IMR-90 (cell line): ENCODE measurements at regions not wholly inside any gene's neighbourhood (a gene's known extent, or its start where the extent isn't known, plus 50 kb on each side); places are given as distances from the start of the nearest gene placed in this dataset.

Experiments
- ATAC-seq: fragments of 200-7000 bp; cut with Tn5 transposase; 2 replicates; pipeline ENCODE4 v1.9.1; 2020; ENCODE audit warnings: low read depth, mild to moderate bottlenecking, moderate library complexity
- BruUV-seq: library from RNA; stranded (reverse); fragments of 400-500 nt; replicated peaks from 2 replicates; lab custom pipeline; 2021; lab: Mats Ljungman, UMichigan
- CTCF ChIA-PET: fragments of 300-600 bp; formaldehyde crosslinking; extraction: SDS; loops from one replicate; lab custom pipeline; 2021; ENCODE audit warnings: antibody characterized with exemption; lab: Yijun Ruan, JAX
- POLR2A ChIA-PET: fragments of 300-600 bp; sonication (Branson Sonifier 250); formaldehyde crosslinking; loops from one replicate; lab custom pipeline; 2022; ENCODE audit warnings: antibody characterized with exemption; ENCODE audit not compliant: unreplicated experiment; lab: Charles Lee
- DNase-seq: peaks from one replicate; pipeline ENCODE4 v3.0.0; 2013
- H2AFZ ChIP-seq: replicated peaks from 2 replicates; pipeline ENCODE3; 2013; ENCODE audit warnings: low read length, mild to moderate bottlenecking; ENCODE audit not compliant: poor library complexity
- H2AK5ac ChIP-seq: 2 replicates; pipeline ENCODE4 v1.6.1; 2013; ENCODE audit warnings: low read depth, low read length, inconsistent platforms
- H2AK9ac ChIP-seq: replicated peaks from 2 replicates; pipeline ENCODE3; 2013; ENCODE audit warnings: mild to moderate bottlenecking, low read depth, low read length, moderate library complexity; ENCODE audit not compliant: poor library complexity
- H2BK120ac ChIP-seq: 2 replicates; pipeline ENCODE4 v1.6.1; 2013; ENCODE audit warnings: low read depth, low read length, inconsistent platforms
- H2BK15ac ChIP-seq: 3 replicates; pipeline ENCODE4 v1.6.1; 2013; ENCODE audit warnings: low read depth, low read length, inconsistent platforms
- H2BK20ac ChIP-seq: 2 replicates; pipeline ENCODE4 v1.6.1; 2013; ENCODE audit warnings: low read depth, mild to moderate bottlenecking, inconsistent platforms, low read length, moderate library complexity
- H2BK5ac ChIP-seq: 2 replicates; pipeline ENCODE4 v1.6.1; 2013; ENCODE audit warnings: mild to moderate bottlenecking, low read depth, low read length, inconsistent platforms; ENCODE audit not compliant: poor library complexity, severe bottlenecking
- H3K14ac ChIP-seq: replicated peaks from 2 replicates; pipeline ENCODE4 v1.6.1; 2013; ENCODE audit warnings: low read depth, low read length, inconsistent platforms
- H3K18ac ChIP-seq: 2 replicates; pipeline ENCODE4 v1.6.1; 2013; ENCODE audit warnings: low read depth, low read length, control low read depth
- H3K23ac ChIP-seq: 2 replicates; pipeline ENCODE4 v1.6.1; 2013; ENCODE audit warnings: low read depth, low read length, inconsistent platforms
- H3K27ac ChIP-seq: 2 replicates; pipeline ENCODE4 v1.5.1; 2013; ENCODE audit warnings: mild to moderate bottlenecking, control low read depth, low read length; ENCODE audit not compliant: insufficient read depth
- H3K27me3 ChIP-seq: 2 replicates; pipeline ENCODE4 v1.6.1; 2013; ENCODE audit warnings: low read length; ENCODE audit not compliant: control insufficient read depth, insufficient read depth
- H3K36me3 ChIP-seq: 2 replicates; pipeline ENCODE4 v1.6.1; 2013; ENCODE audit warnings: low read length, mixed read lengths; ENCODE audit not compliant: control insufficient read depth, insufficient read depth
- H3K4ac ChIP-seq: 2 replicates; pipeline ENCODE4 v1.6.1; 2013; ENCODE audit warnings: low read depth, low read length, inconsistent platforms
- H3K4me1 ChIP-seq: 2 replicates; pipeline ENCODE4 v1.6.1; 2013; ENCODE audit warnings: low read length, mixed read lengths; ENCODE audit not compliant: control insufficient read depth, insufficient read depth
- H3K4me2 ChIP-seq: 2 replicates; pipeline ENCODE4 v1.6.1; 2013; ENCODE audit warnings: low read depth, mild to moderate bottlenecking, control low read depth, low read length, moderate library complexity
- H3K4me3 ChIP-seq: 2 replicates; pipeline ENCODE4 v1.5.1; 2013; ENCODE audit warnings: low read depth, mild to moderate bottlenecking, control low read depth, low read length, moderate library complexity; ENCODE audit not compliant: insufficient read depth
- H3K56ac ChIP-seq: 2 replicates; pipeline ENCODE4 v1.6.1; 2013; ENCODE audit warnings: low read length, inconsistent platforms; ENCODE audit not compliant: insufficient read depth; ENCODE audit errors: extremely low read depth
- H3K79me1 ChIP-seq, 2 experiments: 2 replicates each; pipeline ENCODE4 v1.6.1; 2013; ENCODE audit warnings: low read length in 2 of 2, inconsistent platforms in 1 of 2, low read depth in 1 of 2
- H3K9ac ChIP-seq: 2 replicates; pipeline ENCODE4 v1.6.1; 2013; ENCODE audit warnings: low read depth, low read length, control low read depth
- H3K9me1 ChIP-seq: 2 replicates; pipeline ENCODE4 v1.6.1; 2013; ENCODE audit warnings: low read length, inconsistent platforms; ENCODE audit not compliant: insufficient read depth
- H3K9me3 ChIP-seq: 2 replicates; pipeline ENCODE4 v1.6.1; 2013; ENCODE audit warnings: low read length; ENCODE audit not compliant: control insufficient read depth, insufficient read depth
- H4K20me1 ChIP-seq: 2 replicates; pipeline ENCODE4 v1.6.1; 2013; ENCODE audit warnings: low read length, inconsistent platforms; ENCODE audit not compliant: insufficient read depth
- H4K5ac ChIP-seq: 2 replicates; pipeline ENCODE4 v1.6.1; 2013; ENCODE audit warnings: mild to moderate bottlenecking, low read depth, low read length, control low read depth
- H4K8ac ChIP-seq, 2 experiments: 2 replicates each; pipeline ENCODE4 v1.6.1; 2013; ENCODE audit warnings: low read depth in 2 of 2, low read length in 2 of 2, control low read depth in 1 of 2, inconsistent platforms in 1 of 2
- H4K91ac ChIP-seq: 2 replicates; pipeline ENCODE4 v1.6.1; 2013; ENCODE audit warnings: low read depth, low read length, inconsistent platforms; ENCODE audit not compliant: insufficient read depth
- BHLHE40 ChIP-seq: fragments of 150-350 bp; IDR thresholded peaks from 2 replicates; pipeline ENCODE4 v1.6.1; 2016; ENCODE audit warnings: mild to moderate bottlenecking, low read depth, low read length
- CHD1 ChIP-seq: IDR thresholded peaks from 2 replicates; pipeline ENCODE4 v1.6.1; 2012; ENCODE audit warnings: low read depth, low read length, improper control_type of control experiment
- CTCF ChIP-seq: conservative IDR thresholded peaks from 2 replicates; pipeline ENCODE4 v1.5.1; 2012; ENCODE audit warnings: mild to moderate bottlenecking, low read depth, low read length, improper control_type of control experiment
- ELK1 ChIP-seq: fragments of 150-350 bp; IDR thresholded peaks from 2 replicates; pipeline ENCODE4 v1.6.1; 2016; ENCODE audit warnings: low read depth, mild to moderate bottlenecking, low read length, moderate library complexity, borderline replicate concordance
- MAFK ChIP-seq: IDR thresholded peaks from 2 replicates; pipeline ENCODE4 v1.6.1; 2012; ENCODE audit warnings: low read depth, low read length, improper control_type of control experiment
- MXI1 ChIP-seq: IDR thresholded peaks from 2 replicates; pipeline ENCODE4 v1.6.1; 2012; ENCODE audit warnings: low read depth, mild to moderate bottlenecking, low read length, moderate library complexity, borderline replicate concordance
- NFE2L2 ChIP-seq: fragments of 150-350 bp; IDR thresholded peaks from 2 replicates; pipeline ENCODE4 v1.6.1; 2016; ENCODE audit warnings: low read depth, mild to moderate bottlenecking, low read length
- POLR2A ChIP-seq: IDR thresholded peaks from 2 replicates; pipeline ENCODE4 v1.6.1; 2012; ENCODE audit warnings: mild to moderate bottlenecking, low read depth, low read length
- RAD21 ChIP-seq: IDR thresholded peaks from 2 replicates; pipeline ENCODE4 v1.6.1; 2012; ENCODE audit warnings: low read length, improper control_type of control experiment
- SMC3 ChIP-seq: fragments of 150-350 bp; IDR thresholded peaks from 2 replicates; pipeline ENCODE4 v1.6.1; 2016; ENCODE audit warnings: low read depth, mild to moderate bottlenecking, antibody characterized with exemption, low read length, moderate library complexity
- USF2 ChIP-seq: fragments of 150-350 bp; IDR thresholded peaks from 2 replicates; pipeline ENCODE4 v1.6.1; 2017; ENCODE audit warnings: mild to moderate bottlenecking, antibody characterized with exemption, low read length, low read depth
- WGBS, 2 experiments: methylation state at CpG; one replicate each; pipeline versions ENCODE4 v1.1.5 to v1.1.7; 2013; ENCODE audit warnings: missing lambda C conversion rate in 2 of 2; ENCODE audit not compliant: insufficient read length in 1 of 2; ENCODE audit errors: extremely low coverage in 2 of 2; 5-methylcytosine and 5-hydroxymethylcytosine counted together
- dilution Hi-C: fragments of 300-500 bp; cut with HindIII; formaldehyde crosslinking; loops from one replicate; pipeline ENCODE4 v1.14.3; 2018; ENCODE audit warnings: low sequenced_read_pairs; ENCODE audit not compliant: unreplicated experiment
- in situ Hi-C: fragments of 300-500 bp; cut with MboI; formaldehyde crosslinking; loops from 3 replicates; pipeline ENCODE4 v1.14.3; 2019; ENCODE audit warnings: low sequenced_read_pairs, inconsistent platforms, mixed read lengths
- intact Hi-C: fragments of 100-400 bp; cut with micrococcal nuclease; formaldehyde crosslinking; loops from 2 replicates; pipeline ENCODE4 v1.10.0; 2022

GRCh38 chr5:67344870-67345269, 148.3 kb upstream of the CD180 start:
- CTCF ChIA-PET = no interaction called here

More at GRCh38 chr5:67344870-67345269, 148.3 kb upstream of the CD180 start:
- Histone ChIP-seq H3K14ac (no peak overlapping the region), H3K9ac (no peak overlapping the region), H4K8ac (no peak overlapping the region), H2BK15ac (no peak overlapping the region), H3K18ac (no peak overlapping the region), H3K4me1 (no peaks in the 10 kb centered on the region), H3K79me1 (no peaks in the 10 kb centered on the region), H4K91ac (no peak overlapping the region), H3K27me3 (no peaks in the 10 kb centered on the region; the same call in none of the 2 replicates), H3K23ac (no peak overlapping the region), H3K56ac (no peak overlapping the region), H2BK5ac (no peak overlapping the region), H2AFZ (no peak overlapping the region), H3K27ac (no peak overlapping the region), H3K4me3 (no peak overlapping the region), H2BK120ac (no peak overlapping the region), H3K9me1 (no peaks in the 10 kb centered on the region), H2BK20ac (no peak overlapping the region), H3K36me3 (no peaks in the 10 kb centered on the region), H2AK5ac (no peak overlapping the region), H2AK9ac (no peak overlapping the region), H4K20me1 (no peaks in the 10 kb centered on the region), H4K5ac (no peak overlapping the region), H3K4me2 (no peak overlapping the region), H3K4ac (no peak overlapping the region), H3K9me3 (no peaks in the 10 kb centered on the region; the same call in 1 of the 2 replicates)
- no CpG with 5 or more reads among the region's 2 CpGs for WGBS, 2 experiments
- DNase-seq (no peak), ATAC-seq (no peak)
- POLR2A ChIA-PET = no interaction called here
- BruUV-seq = no TSS peak
- in situ Hi-C loops (no loop called here), dilution Hi-C loops (no loop called here), intact Hi-C loops (no loop called here)
- TF ChIP-seq RAD21 (no peak), MAFK (no peak), ELK1 (no peak), MXI1 (no peak), CTCF (no peak), POLR2A (no peak), CHD1 (no peak), USF2 (no peak), NFE2L2 (no peak), BHLHE40 (no peak), SMC3 (no peak)
